A549 (cell line): ENCODE measurements at regions not wholly inside any gene's neighbourhood (a gene's known extent, or its start where the extent isn't known, plus 50 kb on each side); places are given as distances from the start of the nearest gene placed in this dataset.

Source experiments
- BHLHE40 ChIP-seq: IDR thresholded peaks from 2 replicates; pipeline ENCODE4 v1.6.1; 2012; ENCODE audit warnings: low read depth, low read length, inconsistent platforms
- CHD4 ChIP-seq: fragments of 200-600 bp; sonication (generic); IDR thresholded peaks from 2 replicates; pipeline ENCODE4 v1.6.1; 2016; ENCODE audit warnings: antibody characterized with exemption, mild to moderate bottlenecking, borderline replicate concordance
- CTCF ChIP-seq: fragments of >200 bp; sonication (Bioruptor Twin); formaldehyde crosslinking; IDR thresholded peaks from 3 replicates; pipeline ENCODE4 v1.5.1; 2016
- ELK1 ChIP-seq: fragments of 150-350 bp; IDR thresholded peaks from 2 replicates; pipeline ENCODE4 v1.6.1; 2014; ENCODE audit warnings: low read depth, mild to moderate bottlenecking, low read length
- EP300 ChIP-seq, 2 experiments: fragments of >200 bp; sonication (Bioruptor Twin); formaldehyde crosslinking; IDR thresholded peaks; 2 replicates in 1 of 2; 3 replicates in 1 of 2; pipeline ENCODE4 v1.6.1; 2016 to 2017
- POLR2A ChIP-seq: IDR thresholded peaks from 2 replicates; pipeline ENCODE4 v1.6.1; 2012; ENCODE audit warnings: mild to moderate bottlenecking, low read length
- USF2 ChIP-seq: fragments of 450-650 bp; IDR thresholded peaks from 2 replicates; pipeline ENCODE4 v1.6.1; 2014; ENCODE audit warnings: antibody characterized with exemption
- ZFP36 ChIP-seq: fragments of 450-650 bp; IDR thresholded peaks from 2 replicates; pipeline ENCODE4 v1.6.1; 2014; ENCODE audit warnings: borderline replicate concordance; ENCODE audit not compliant: partially characterized antibody

GRCh38 chr16:5454349-5454748, 356.8 kb upstream of the EEF2KMT start:
- TF ChIP-seq ELK1 (no peak), POLR2A (no peak), CTCF (no peak), CHD4 (no peak), EP300 (IDR thresholded peaks at IDR 0.05) (no peak), USF2 (no peak), ZFP36 (no peak), BHLHE40 (no peak)
